HepG2 (cell line): ENCODE measurements at regions not wholly inside any gene's neighbourhood (a gene's known extent, or its start where the extent isn't known, plus 50 kb on each side); places are given as distances from the start of the nearest gene placed in this dataset.

Source experiments
- ATAC-seq: fragments of 200-7000 bp; cut with Tn5 transposase; 3 replicates; pipeline ENCODE4 v1.9.1; 2020; ENCODE audit warnings: mild to moderate bottlenecking, moderate library complexity
- BruUV-seq: library from RNA; stranded (reverse); fragments of 400-500 nt; replicated peaks from 2 replicates; lab custom pipeline; 2021; lab: Mats Ljungman, UMichigan
- CTCF ChIA-PET: fragments of 300-600 bp; formaldehyde crosslinking; extraction: SDS; loops from one replicate; lab custom pipeline; 2021; ENCODE audit warnings: low total read pairs, inconsistent platforms, low intra/inter-chr PET ratio; lab: Yijun Ruan, JAX
- POLR2A ChIA-PET: fragments of 350-600 bp; sonication (Branson Sonifier 250); formaldehyde crosslinking; loops from one replicate; lab custom pipeline; 2020; ENCODE audit warnings: antibody characterized with exemption, inconsistent platforms; lab: Yijun Ruan, JAX
- DNase-seq: peaks from one replicate; pipeline ENCODE4 v3.0.0-alpha.2; 2015; ENCODE audit warnings: low spot score
- FAIRE-seq: peaks from 3 replicates; lab custom pipeline; 2011; peaks lifted over from hg19 to GRCh38; lab: Jason Lieb, UNC
- H2AFZ ChIP-seq: one replicate; pipeline ENCODE4 v1.6.1; 2011; ENCODE audit warnings: low read length, inconsistent platforms
- H3K27ac ChIP-seq: fragments of 300-600 bp; 3 replicates; pipeline ENCODE4 v1.8.0; 2011; ENCODE audit warnings: mixed run types, mild to moderate bottlenecking, mixed read lengths, low read length, inconsistent platforms; ENCODE audit not compliant: insufficient read depth; ENCODE audit errors: extremely low read length
- H3K27me3 ChIP-seq, 2 experiments: fragments of 200-600 bp in 1 of 2; 2 replicates in 1 of 2; 3 replicates in 1 of 2; pipeline versions ENCODE4 v1.6.0 to v1.8.0; 2011; ENCODE audit warnings: low read length in 2 of 2, mild to moderate bottlenecking in 2 of 2, moderate library complexity in 2 of 2, inconsistent platforms in 1 of 2; ENCODE audit not compliant: insufficient read depth in 2 of 2, control insufficient read depth in 1 of 2
- H3K36me3 ChIP-seq, 2 experiments: fragments of 200-600 bp in 1 of 2; replicated peaks in 1 of 2; 2 replicates in 1 of 2; 3 replicates in 1 of 2; pipeline versions ENCODE4 v1.5.1 to v1.8.0; 2011; ENCODE audit warnings: low read length in 2 of 2, inconsistent platforms in 1 of 2; ENCODE audit not compliant: insufficient read depth in 2 of 2, control insufficient read depth in 1 of 2
- H3K4me1 ChIP-seq: 2 replicates; pipeline ENCODE4 v1.5.1; 2012; ENCODE audit warnings: low read length, inconsistent platforms; ENCODE audit not compliant: insufficient read depth
- H3K4me2 ChIP-seq: 2 replicates; pipeline ENCODE4 v1.6.0; 2011; ENCODE audit warnings: low read depth, low read length, inconsistent platforms
- H3K4me3 ChIP-seq, 3 experiments: fragments of 200-600 bp in 1 of 3; sonication (generic), shearing (Covaris generic) in 1 of 3; replicated peaks in 1 of 3; 2 replicates each; pipeline ENCODE4 v1.5.1; 2011 to 2016; ENCODE audit warnings: low read length in 3 of 3, inconsistent platforms in 2 of 3, low read depth in 2 of 3, mild to moderate bottlenecking in 2 of 3, control low read depth in 1 of 3, mixed read lengths in 1 of 3; ENCODE audit not compliant: insufficient read depth in 1 of 3
- H3K79me2 ChIP-seq: one replicate; pipeline ENCODE4 v1.6.1; 2011; ENCODE audit warnings: low read length, inconsistent platforms; ENCODE audit not compliant: insufficient read depth
- H3K9ac ChIP-seq: 2 replicates; pipeline ENCODE4 v1.6.0; 2011; ENCODE audit warnings: mild to moderate bottlenecking, low read depth, low read length, inconsistent platforms; ENCODE audit not compliant: insufficient read depth
- H3K9me3 ChIP-seq: 2 replicates; pipeline ENCODE4 v1.5.1; 2012; ENCODE audit warnings: mild to moderate bottlenecking, low read length
- H4K20me1 ChIP-seq: 2 replicates; pipeline ENCODE4 v1.6.0; 2011; ENCODE audit warnings: inconsistent platforms, mild to moderate bottlenecking, low read length, moderate library complexity; ENCODE audit not compliant: insufficient read depth
- ATF7-NPFF ChIP-seq: sonication (generic); formaldehyde crosslinking; IDR thresholded peaks from 2 replicates; pipeline ENCODE4 v1.8.1; 2023; ENCODE audit warnings: mild to moderate bottlenecking, low read depth, missing genetic modification reagents, moderate library complexity
- BHLHE40 ChIP-seq: IDR thresholded peaks from 2 replicates; pipeline ENCODE4 v1.6.1; 2011; ENCODE audit warnings: low read length, improper control_type of control experiment
- GTF3A ChIP-seq: sonication (generic); formaldehyde crosslinking; conservative IDR thresholded peaks from 2 replicates; pipeline ENCODE4 v1.4.0; 2020; ENCODE audit warnings: mild to moderate bottlenecking, missing genetic modification reagents
- MAFK ChIP-seq, 2 experiments: IDR thresholded peaks in 1 of 2; conservative IDR thresholded peaks in 1 of 2; 2 replicates each; pipeline ENCODE4 v1.6.1; 2011; ENCODE audit warnings: improper control_type of control experiment in 2 of 2, low read length in 2 of 2
- NFE2L1 ChIP-seq: sonication (generic); formaldehyde crosslinking; IDR thresholded peaks from 2 replicates; pipeline ENCODE4 v1.4.0; 2020; ENCODE audit warnings: missing genetic modification reagents, mild to moderate bottlenecking, borderline replicate concordance
- ZFX ChIP-seq: sonication (generic); formaldehyde crosslinking; IDR thresholded peaks from 2 replicates; pipeline ENCODE4 v1.4.0; 2020; ENCODE audit warnings: mild to moderate bottlenecking, low read depth, missing genetic modification reagents, moderate library complexity
- ZNF598 ChIP-seq: sonication (generic); formaldehyde crosslinking; IDR thresholded peaks from 2 replicates; pipeline ENCODE4 v1.5.1; 2020; ENCODE audit warnings: mild to moderate bottlenecking, missing genetic modification reagents, borderline replicate concordance
- ZNF780A ChIP-seq: sonication (generic); formaldehyde crosslinking; IDR thresholded peaks from 2 replicates; pipeline ENCODE4 v1.8.0; 2022; ENCODE audit warnings: mild to moderate bottlenecking, missing genetic modification reagents, moderate library complexity
- WGBS: methylation state at CpG from one replicate; pipeline ENCODE4 v1.1.6; 2017; ENCODE audit warnings: low lambda C conversion rate; 5-methylcytosine and 5-hydroxymethylcytosine counted together
- in situ Hi-C: cut with HindIII; loops from 2 replicates; pipeline ENCODE4 v1.10.0; 2017; ENCODE audit warnings: low pct_unique_long_range_greater_than_20kb; ENCODE audit not compliant: extremely low pct_ligation_motif_present
- intact Hi-C: fragments of 100-400 bp; cut with micrococcal nuclease; formaldehyde crosslinking; loops from one replicate; pipeline ENCODE4 v1.10.0; 2022; ENCODE audit not compliant: unreplicated experiment
- TF ChIP-seq, protein P1 (sequence below), 2 experiments: fragments of 450-650 bp in 1 of 2; sonication (generic) in 1 of 2; formaldehyde crosslinking; IDR thresholded peaks; 2 replicates each; pipeline versions ENCODE4 v1.5.0 to v1.8.0; 2020 to 2022; ENCODE audit warnings: mild to moderate bottlenecking in 1 of 2, missing genetic modification reagents in 1 of 2
- TF ChIP-seq, protein P2 (sequence below): sonication (generic); formaldehyde crosslinking; IDR thresholded peaks from 2 replicates; pipeline ENCODE4 v1.8.0; 2022; ENCODE audit warnings: mild to moderate bottlenecking, missing genetic modification reagents, moderate library complexity
- TF ChIP-seq, protein P3 (sequence below): sonication (generic); formaldehyde crosslinking; IDR thresholded peaks from 2 replicates; pipeline ENCODE4 v1.4.0; 2020; ENCODE audit warnings: missing genetic modification reagents, borderline replicate concordance
- TF ChIP-seq, protein P4 (sequence below): sonication (generic); formaldehyde crosslinking; IDR thresholded peaks from 2 replicates; pipeline ENCODE4 v1.8.1; 2022; ENCODE audit warnings: low read depth, mild to moderate bottlenecking, missing genetic modification reagents
- TF ChIP-seq, protein P5 (sequence below): sonication (generic); formaldehyde crosslinking; IDR thresholded peaks from 2 replicates; pipeline ENCODE4 v1.4.0; 2020; ENCODE audit warnings: missing genetic modification reagents, borderline replicate concordance
- TF ChIP-seq, protein P6 (sequence below): IDR thresholded peaks from 2 replicates; pipeline ENCODE4 v1.6.1; 2018; ENCODE audit warnings: missing genetic modification reagents

DNA sequence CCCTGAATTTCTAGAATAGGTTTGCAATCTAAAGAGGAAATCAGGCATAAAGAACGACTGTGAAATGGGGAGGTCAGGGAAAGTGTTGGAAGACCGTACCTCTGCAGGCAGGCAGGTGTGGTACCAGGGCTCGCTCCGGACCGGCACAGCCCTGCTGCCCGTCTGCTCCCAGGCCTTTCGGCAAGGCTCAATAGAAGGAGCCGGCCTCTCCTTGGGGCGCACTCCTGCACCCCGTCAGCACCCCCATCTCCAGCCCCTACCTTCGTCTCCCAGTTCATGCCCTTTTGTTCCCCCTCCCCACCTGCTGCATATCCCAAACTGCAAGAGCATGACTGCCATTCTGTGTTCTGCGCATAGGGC lies 139.8 kb upstream of the SOX1 start:
- intact Hi-C loops, result no loop called here
- ChIA-PET POLR2A (no interaction called here), CTCF (no interaction called here)
- no peaks in the 10 kb centered on the region for H3K36me3 ChIP-seq
- BruUV-seq, result no TSS peak
- H3K9ac ChIP-seq, result no peak overlapping the region
- no peak for FAIRE-seq
- H3K27ac ChIP-seq, result no peak overlapping the region
- in situ Hi-C loops, result no loop called here
- 34% methylated on average over 12 of the region's 12 CpGs for WGBS
- H3K4me2 ChIP-seq, result no peak overlapping the region
- no peaks in the 10 kb centered on the region for H3K4me1 ChIP-seq
- no peak for ATAC-seq
- peaks cover 3 to 48% of the 10 kb centered on the region in 2 experiments; a peak in 4 of 5 replicates for H3K27me3 ChIP-seq
- H3K79me2 ChIP-seq, result no peaks in the 10 kb centered on the region
- H3K9me3 ChIP-seq, result no peaks in the 10 kb centered on the region
- DNase-seq, result no peak
- no peaks in the 10 kb centered on the region for H4K20me1 ChIP-seq
- H2AFZ ChIP-seq, result no peak overlapping the region
- no peak overlapping the region for H3K4me3 ChIP-seq
- TF ChIP-seq, protein P1, sequence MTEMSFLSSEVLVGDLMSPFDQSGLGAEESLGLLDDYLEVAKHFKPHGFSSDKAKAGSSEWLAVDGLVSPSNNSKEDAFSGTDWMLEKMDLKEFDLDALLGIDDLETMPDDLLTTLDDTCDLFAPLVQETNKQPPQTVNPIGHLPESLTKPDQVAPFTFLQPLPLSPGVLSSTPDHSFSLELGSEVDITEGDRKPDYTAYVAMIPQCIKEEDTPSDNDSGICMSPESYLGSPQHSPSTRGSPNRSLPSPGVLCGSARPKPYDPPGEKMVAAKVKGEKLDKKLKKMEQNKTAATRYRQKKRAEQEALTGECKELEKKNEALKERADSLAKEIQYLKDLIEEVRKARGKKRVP (CRISPR knock-in tag; IDR thresholded peaks at IDR 0.05), result no peak
- TF ChIP-seq, protein P2, sequence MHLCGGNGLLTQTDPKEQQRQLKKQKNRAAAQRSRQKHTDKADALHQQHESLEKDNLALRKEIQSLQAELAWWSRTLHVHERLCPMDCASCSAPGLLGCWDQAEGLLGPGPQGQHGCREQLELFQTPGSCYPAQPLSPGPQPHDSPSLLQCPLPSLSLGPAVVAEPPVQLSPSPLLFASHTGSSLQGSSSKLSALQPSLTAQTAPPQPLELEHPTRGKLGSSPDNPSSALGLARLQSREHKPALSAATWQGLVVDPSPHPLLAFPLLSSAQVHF (CRISPR knock-in tag), result no peak
- TF ChIP-seq ZFX (CRISPR knock-in tag) (no peak), ATF7-NPFF (CRISPR knock-in tag) (no peak), ZNF598 (CRISPR knock-in tag) (no peak), BHLHE40 (no peak), ZNF780A (CRISPR knock-in tag) (no peak), NFE2L1 (CRISPR knock-in tag) (no peak), MAFK (conservative IDR thresholded peaks at IDR 0.05 in 1 of 2, IDR thresholded peaks at IDR 0.05 in 1 of 2; ENCODE audit: low read length in 2 of 2) (no peak), GTF3A (no peak)
- TF ChIP-seq, protein P3, sequence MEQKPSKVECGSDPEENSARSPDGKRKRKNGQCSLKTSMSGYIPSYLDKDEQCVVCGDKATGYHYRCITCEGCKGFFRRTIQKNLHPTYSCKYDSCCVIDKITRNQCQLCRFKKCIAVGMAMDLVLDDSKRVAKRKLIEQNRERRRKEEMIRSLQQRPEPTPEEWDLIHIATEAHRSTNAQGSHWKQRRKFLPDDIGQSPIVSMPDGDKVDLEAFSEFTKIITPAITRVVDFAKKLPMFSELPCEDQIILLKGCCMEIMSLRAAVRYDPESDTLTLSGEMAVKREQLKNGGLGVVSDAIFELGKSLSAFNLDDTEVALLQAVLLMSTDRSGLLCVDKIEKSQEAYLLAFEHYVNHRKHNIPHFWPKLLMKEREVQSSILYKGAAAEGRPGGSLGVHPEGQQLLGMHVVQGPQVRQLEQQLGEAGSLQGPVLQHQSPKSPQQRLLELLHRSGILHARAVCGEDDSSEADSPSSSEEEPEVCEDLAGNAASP (CRISPR knock-in tag), result no peak
- TF ChIP-seq, protein P4, sequence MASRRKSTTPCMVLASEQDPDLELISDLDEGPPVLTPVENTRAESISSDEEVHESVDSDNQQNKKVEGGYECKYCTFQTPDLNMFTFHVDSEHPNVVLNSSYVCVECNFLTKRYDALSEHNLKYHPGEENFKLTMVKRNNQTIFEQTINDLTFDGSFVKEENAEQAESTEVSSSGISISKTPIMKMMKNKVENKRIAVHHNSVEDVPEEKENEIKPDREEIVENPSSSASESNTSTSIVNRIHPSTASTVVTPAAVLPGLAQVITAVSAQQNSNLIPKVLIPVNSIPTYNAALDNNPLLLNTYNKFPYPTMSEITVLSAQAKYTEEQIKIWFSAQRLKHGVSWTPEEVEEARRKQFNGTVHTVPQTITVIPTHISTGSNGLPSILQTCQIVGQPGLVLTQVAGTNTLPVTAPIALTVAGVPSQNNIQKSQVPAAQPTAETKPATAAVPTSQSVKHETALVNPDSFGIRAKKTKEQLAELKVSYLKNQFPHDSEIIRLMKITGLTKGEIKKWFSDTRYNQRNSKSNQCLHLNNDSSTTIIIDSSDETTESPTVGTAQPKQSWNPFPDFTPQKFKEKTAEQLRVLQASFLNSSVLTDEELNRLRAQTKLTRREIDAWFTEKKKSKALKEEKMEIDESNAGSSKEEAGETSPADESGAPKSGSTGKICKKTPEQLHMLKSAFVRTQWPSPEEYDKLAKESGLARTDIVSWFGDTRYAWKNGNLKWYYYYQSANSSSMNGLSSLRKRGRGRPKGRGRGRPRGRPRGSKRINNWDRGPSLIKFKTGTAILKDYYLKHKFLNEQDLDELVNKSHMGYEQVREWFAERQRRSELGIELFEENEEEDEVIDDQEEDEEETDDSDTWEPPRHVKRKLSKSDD (CRISPR knock-in tag), result no peak
- TF ChIP-seq, protein P5, sequence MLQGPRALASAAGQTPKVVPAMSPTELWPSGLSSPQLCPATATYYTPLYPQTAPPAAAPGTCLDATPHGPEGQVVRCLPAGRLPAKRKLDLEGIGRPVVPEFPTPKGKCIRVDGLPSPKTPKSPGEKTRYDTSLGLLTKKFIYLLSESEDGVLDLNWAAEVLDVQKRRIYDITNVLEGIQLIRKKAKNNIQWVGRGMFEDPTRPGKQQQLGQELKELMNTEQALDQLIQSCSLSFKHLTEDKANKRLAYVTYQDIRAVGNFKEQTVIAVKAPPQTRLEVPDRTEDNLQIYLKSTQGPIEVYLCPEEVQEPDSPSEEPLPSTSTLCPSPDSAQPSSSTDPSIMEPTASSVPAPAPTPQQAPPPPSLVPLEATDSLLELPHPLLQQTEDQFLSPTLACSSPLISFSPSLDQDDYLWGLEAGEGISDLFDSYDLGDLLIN (CRISPR knock-in tag), result no peak
- TF ChIP-seq, protein P6, sequence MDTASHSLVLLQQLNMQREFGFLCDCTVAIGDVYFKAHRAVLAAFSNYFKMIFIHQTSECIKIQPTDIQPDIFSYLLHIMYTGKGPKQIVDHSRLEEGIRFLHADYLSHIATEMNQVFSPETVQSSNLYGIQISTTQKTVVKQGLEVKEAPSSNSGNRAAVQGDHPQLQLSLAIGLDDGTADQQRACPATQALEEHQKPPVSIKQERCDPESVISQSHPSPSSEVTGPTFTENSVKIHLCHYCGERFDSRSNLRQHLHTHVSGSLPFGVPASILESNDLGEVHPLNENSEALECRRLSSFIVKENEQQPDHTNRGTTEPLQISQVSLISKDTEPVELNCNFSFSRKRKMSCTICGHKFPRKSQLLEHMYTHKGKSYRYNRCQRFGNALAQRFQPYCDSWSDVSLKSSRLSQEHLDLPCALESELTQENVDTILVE (CRISPR knock-in tag), result no peak
